Nephron (organoid): ENCODE measurements at regions not wholly inside any gene's neighbourhood (a gene's known extent, or its start where the extent isn't known, plus 50 kb on each side); places are given as distances from the start of the nearest gene placed in this dataset.

Experiments used
- H3K27ac Mint-ChIP-seq, 3 experiments: 2 replicates each; pipeline ENCODE4 v1.8.0; 2020; ENCODE audit warnings: mixed read lengths in 3 of 3, mild to moderate bottlenecking in 2 of 3, moderate library complexity in 1 of 3
- H3K27me3 Mint-ChIP-seq: 2 replicates; pipeline ENCODE4 v1.8.0; 2021; ENCODE audit warnings: low read depth, mild to moderate bottlenecking, moderate library complexity, mixed read lengths
- H3K36me3 Mint-ChIP-seq: 2 replicates; pipeline ENCODE4 v1.8.0; 2020; ENCODE audit warnings: low read depth, mixed read lengths
- H3K4me1 Mint-ChIP-seq: 2 replicates; pipeline ENCODE4 v1.8.0; 2020; ENCODE audit warnings: mixed read lengths
- H3K4me3 Mint-ChIP-seq, 3 experiments: 2 replicates each; pipeline ENCODE4 v1.8.0; 2020; ENCODE audit warnings: mild to moderate bottlenecking in 3 of 3, mixed read lengths in 3 of 3, moderate library complexity in 2 of 3
- H3K9me3 Mint-ChIP-seq: 2 replicates; pipeline ENCODE4 v1.8.0; 2020; ENCODE audit warnings: mixed read lengths
- TF ChIP-seq, protein P1 (sequence below), 3 experiments: fragments of 200-600 bp; sonication (generic); IDR thresholded peaks; one replicate each; pipeline ENCODE4 v1.5.0; 2021; ENCODE audit warnings: antibody characterized with exemption in 3 of 3; ENCODE audit not compliant: unreplicated experiment in 3 of 3

DNA sequence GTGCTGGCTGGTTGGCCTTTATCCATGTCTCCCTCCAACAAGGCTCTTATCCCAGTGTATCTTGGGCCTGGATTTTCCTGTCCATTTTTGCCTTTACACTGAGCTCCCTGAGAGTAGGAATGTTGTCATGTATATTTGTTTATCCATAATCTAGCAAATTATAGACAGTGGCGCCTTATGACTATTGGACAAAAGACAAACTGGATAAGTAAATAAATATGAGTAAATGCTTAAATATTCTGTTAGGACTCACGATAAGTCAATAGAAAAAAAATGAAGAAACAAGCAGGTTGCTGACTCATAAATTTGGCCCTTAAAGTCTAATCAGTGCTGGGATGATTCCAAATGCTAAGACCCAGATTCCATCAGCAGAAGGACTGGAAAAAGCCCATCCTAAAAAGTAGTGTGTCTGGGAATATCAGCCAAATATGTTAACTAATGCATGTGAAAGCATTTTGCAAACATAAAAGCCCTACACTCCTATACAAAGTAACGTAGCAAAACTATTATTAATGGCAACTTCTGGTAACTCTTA lies 55.0 kb upstream of the PCSK2 start:
- Mint-ChIP-seq H3K4me1 (peaks cover 24% of the 10 kb centered on the region), H3K36me3 (no peaks in the 10 kb centered on the region), H3K9me3 (no peaks in the 10 kb centered on the region), H3K27me3 (no peaks in the 10 kb centered on the region), H3K4me3 (no peak overlapping the region), H3K27ac (no peak overlapping the region)
- TF ChIP-seq, protein P1, sequence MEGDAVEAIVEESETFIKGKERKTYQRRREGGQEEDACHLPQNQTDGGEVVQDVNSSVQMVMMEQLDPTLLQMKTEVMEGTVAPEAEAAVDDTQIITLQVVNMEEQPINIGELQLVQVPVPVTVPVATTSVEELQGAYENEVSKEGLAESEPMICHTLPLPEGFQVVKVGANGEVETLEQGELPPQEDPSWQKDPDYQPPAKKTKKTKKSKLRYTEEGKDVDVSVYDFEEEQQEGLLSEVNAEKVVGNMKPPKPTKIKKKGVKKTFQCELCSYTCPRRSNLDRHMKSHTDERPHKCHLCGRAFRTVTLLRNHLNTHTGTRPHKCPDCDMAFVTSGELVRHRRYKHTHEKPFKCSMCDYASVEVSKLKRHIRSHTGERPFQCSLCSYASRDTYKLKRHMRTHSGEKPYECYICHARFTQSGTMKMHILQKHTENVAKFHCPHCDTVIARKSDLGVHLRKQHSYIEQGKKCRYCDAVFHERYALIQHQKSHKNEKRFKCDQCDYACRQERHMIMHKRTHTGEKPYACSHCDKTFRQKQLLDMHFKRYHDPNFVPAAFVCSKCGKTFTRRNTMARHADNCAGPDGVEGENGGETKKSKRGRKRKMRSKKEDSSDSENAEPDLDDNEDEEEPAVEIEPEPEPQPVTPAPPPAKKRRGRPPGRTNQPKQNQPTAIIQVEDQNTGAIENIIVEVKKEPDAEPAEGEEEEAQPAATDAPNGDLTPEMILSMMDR (IDR thresholded peaks at IDR 0.05; ENCODE audit: unreplicated experiment in 3 of 3) = no peak

DNA sequence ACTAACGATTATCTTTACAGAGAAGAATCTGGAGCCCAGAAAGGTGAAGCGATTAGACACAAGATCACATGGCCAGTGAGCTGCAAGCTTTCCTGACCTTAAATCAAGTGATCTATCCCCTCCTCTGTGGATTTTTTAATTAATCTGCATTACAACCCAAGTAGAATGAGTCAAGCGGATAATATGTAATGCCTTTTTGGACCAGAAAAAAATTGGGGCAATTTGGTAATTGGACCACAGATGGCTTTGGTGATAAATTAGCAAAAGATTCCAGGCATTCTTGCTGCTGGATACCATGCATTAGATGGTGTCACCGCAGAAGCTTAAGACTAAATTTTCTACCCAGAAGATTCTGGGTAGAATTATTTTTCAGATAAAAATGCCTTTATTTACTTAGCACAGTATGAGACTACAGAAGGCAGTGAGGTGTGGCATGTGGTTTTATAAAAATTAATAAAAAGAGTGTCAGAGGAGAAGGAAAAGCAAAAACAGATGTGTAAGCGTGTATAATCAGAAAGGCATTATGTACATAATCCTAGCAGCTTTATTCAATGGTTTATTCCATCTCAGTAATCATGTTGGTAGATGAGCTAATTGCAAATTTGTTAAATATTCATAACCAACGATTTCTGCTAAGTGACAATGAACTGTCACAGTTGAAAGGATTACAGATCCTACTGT lies 53.9 kb upstream of the PCSK2 start:
- H3K9me3 Mint-ChIP-seq = no peaks in the 10 kb centered on the region
- no peaks in the 10 kb centered on the region for H3K36me3 Mint-ChIP-seq
- H3K4me3 Mint-ChIP-seq = no peak overlapping the region
- H3K27me3 Mint-ChIP-seq = peaks cover 5% of the 10 kb centered on the region
- TF ChIP-seq, protein P1 (IDR thresholded peaks at IDR 0.05; ENCODE audit: unreplicated experiment in 3 of 3) = no peak
- H3K4me1 Mint-ChIP-seq = peaks cover 31% of the 10 kb centered on the region
- no peak overlapping the region for H3K27ac Mint-ChIP-seq
